ENCODE measurements at regions not wholly inside any gene's neighbourhood (a gene's known extent, or its start where the extent isn't known, plus 50 kb on each side); places are given as distances from the start of the nearest gene placed in this dataset.
A peak's percentile ranks its signal among the peaks of the same experiment; 100 is the strongest.
"Not testable (repeated sequence)": the region's sequence is repeated elsewhere in the genome, so short reads cannot be mapped to it uniquely, and the experiment has no call there.

DNA sequence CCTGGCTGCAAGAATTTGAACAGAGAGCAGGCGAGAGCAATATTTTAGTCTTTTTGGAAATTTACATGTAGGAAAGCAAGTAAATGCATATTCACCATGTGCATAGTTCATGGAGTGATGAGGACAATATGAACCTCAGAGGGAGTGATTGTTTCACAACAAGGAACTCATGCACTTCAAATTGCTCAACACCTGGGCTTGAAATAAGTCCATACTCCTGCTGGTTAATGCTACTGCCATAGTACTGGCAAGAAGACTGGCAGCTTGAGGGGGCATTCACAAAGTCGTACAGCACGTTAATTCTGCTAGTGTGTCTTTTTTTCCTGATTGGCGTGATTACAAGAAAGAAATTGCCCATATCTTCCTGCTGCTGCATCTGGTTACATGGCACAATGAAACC is 267.6 kb downstream of the PCDH17 start:
- no peaks in the 10 kb centered on the region for H3K27me3 ChIP-seq (ENCODE audit: insufficient read depth, low read length)
- H2AK5ac ChIP-seq (ENCODE audit: insufficient read length, low read length), result no peak overlapping the region
- no peak overlapping the region for H3K4me3 Mint-ChIP-seq
- no peak overlapping the region for H2BK12ac ChIP-seq (ENCODE audit: insufficient read length, low read depth, low read length)
- peak overlapping the region in 2 of 3 experiments; percentile 28 to 67; a peak in 2 of 7 replicates for H3K27ac Mint-ChIP-seq
- no CpG with 5 or more reads among the region's 4 CpGs for WGBS (ENCODE audit: extremely low coverage, insufficient read length, low lambda C conversion rate)
- H3K79me1 ChIP-seq (ENCODE audit: insufficient read depth, low read depth, low read length, poor library complexity, severe bottlenecking), result no peaks in the 10 kb centered on the region
- no peak overlapping the region for H3T11ph ChIP-seq (ENCODE audit: low read length)
- no peak overlapping the region for H3K27ac ChIP-seq (ENCODE audit: insufficient read length, low read depth, low read length)
- TF ChIP-seq, protein P1, sequence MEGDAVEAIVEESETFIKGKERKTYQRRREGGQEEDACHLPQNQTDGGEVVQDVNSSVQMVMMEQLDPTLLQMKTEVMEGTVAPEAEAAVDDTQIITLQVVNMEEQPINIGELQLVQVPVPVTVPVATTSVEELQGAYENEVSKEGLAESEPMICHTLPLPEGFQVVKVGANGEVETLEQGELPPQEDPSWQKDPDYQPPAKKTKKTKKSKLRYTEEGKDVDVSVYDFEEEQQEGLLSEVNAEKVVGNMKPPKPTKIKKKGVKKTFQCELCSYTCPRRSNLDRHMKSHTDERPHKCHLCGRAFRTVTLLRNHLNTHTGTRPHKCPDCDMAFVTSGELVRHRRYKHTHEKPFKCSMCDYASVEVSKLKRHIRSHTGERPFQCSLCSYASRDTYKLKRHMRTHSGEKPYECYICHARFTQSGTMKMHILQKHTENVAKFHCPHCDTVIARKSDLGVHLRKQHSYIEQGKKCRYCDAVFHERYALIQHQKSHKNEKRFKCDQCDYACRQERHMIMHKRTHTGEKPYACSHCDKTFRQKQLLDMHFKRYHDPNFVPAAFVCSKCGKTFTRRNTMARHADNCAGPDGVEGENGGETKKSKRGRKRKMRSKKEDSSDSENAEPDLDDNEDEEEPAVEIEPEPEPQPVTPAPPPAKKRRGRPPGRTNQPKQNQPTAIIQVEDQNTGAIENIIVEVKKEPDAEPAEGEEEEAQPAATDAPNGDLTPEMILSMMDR (conservative IDR thresholded peaks at IDR 0.05), result no peak
- H3K4me2 ChIP-seq (ENCODE audit: insufficient read depth, insufficient read length, low read length), result no peak overlapping the region
- H3K79me2 ChIP-seq (ENCODE audit: insufficient read depth, low read length), result no peaks in the 10 kb centered on the region
- no peak overlapping the region for H4K5ac ChIP-seq (ENCODE audit: insufficient read length, low read depth, low read length)
- DNase-seq, result no peak
- no peak overlapping the region for H2BK15ac ChIP-seq (ENCODE audit: low read depth, low read length)
- H3K36me3 Mint-ChIP-seq (ENCODE audit: insufficient read depth in 1 of 3, low read depth in 3 of 3), result peaks cover 10 to 15% (median 11%) of the 10 kb centered on the region in 3 experiments
- no peak overlapping the region for H2BK120ac ChIP-seq (ENCODE audit: low read depth, low read length, poor library complexity, severe bottlenecking)
- H3K4me1 ChIP-seq (ENCODE audit: insufficient read depth, low read length), result no peaks in the 10 kb centered on the region; the same call in 1 of the 2 replicates
- no peak overlapping the region for H4K8ac ChIP-seq (replicated peaks; ENCODE audit: insufficient read length, low read depth, low read length)
- no peak overlapping the region for H2AFZ ChIP-seq (ENCODE audit: low read length)
- no peak overlapping the region for H4K91ac ChIP-seq (ENCODE audit: insufficient read length, low read depth, low read length)
- no peak overlapping the region for H2BK20ac ChIP-seq (ENCODE audit: low read depth, low read length, poor library complexity, severe bottlenecking)
- no peak overlapping the region for H2BK5ac ChIP-seq (ENCODE audit: insufficient read length, low read length)
- H3K9ac ChIP-seq (ENCODE audit: extremely low read depth, insufficient read length, low read length), result no peak overlapping the region
- H3K9me3 Mint-ChIP-seq, result peaks cover 13% of the 10 kb centered on the region in 2 experiments
- H3K23ac ChIP-seq (ENCODE audit: insufficient read length, low read depth, low read length), result no peak overlapping the region
- H3K9me3 ChIP-seq (ENCODE audit: control insufficient read depth, low read depth, low read length), result no peaks in the 10 kb centered on the region
- no peaks in the 10 kb centered on the region for H3K23me2 ChIP-seq (ENCODE audit: insufficient read length, low read depth, low read length, poor library complexity, severe bottlenecking)
- H4K20me1 ChIP-seq (ENCODE audit: control insufficient read depth, insufficient read depth, insufficient read length), result no peaks in the 10 kb centered on the region
- no peak overlapping the region for H3K14ac ChIP-seq (ENCODE audit: insufficient read depth, low read length)
- H3K18ac ChIP-seq (ENCODE audit: insufficient read length, low read depth, low read length), result no peak overlapping the region
- peaks cover 8% of the 10 kb centered on the region in 2 experiments for H3K4me1 Mint-ChIP-seq
- no peak overlapping the region for H3K56ac ChIP-seq (ENCODE audit: insufficient read length, low read depth, low read length)
- H3K27me3 Mint-ChIP-seq (ENCODE audit: low read depth), result no peaks in the 10 kb centered on the region
- H3K4ac ChIP-seq (ENCODE audit: low read depth, low read length), result no peak overlapping the region

DNA sequence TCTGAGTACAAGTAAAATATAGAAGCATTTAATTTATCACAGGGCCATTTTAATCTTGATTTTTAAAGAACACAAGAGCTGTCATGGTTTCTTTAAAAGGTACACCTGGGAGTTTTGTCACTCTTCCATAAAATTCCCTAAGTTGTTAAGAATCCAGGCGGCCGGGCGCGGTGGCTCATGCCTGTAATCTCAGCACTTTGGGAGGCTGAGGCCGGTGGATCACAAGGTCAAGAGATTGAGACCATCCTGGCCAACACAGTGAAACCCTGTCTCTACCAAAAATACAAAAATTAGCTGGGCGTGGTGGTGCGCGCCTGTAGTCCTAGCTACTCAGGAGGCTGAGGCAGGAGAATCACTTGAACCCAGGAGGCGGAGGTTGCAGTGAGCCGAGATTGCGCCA is 278.3 kb downstream of the PCDH17 start:
- H3K27ac Mint-ChIP-seq; H3K79me2 ChIP-seq (ENCODE audit: insufficient read depth, low read length); H3K4me2 ChIP-seq (ENCODE audit: insufficient read depth, insufficient read length, low read length); H3K9me3 ChIP-seq (ENCODE audit: control insufficient read depth, low read depth, low read length); H3K14ac ChIP-seq (ENCODE audit: insufficient read depth, low read length); H3K79me1 ChIP-seq (ENCODE audit: insufficient read depth, low read depth, low read length, poor library complexity, severe bottlenecking); H4K91ac ChIP-seq (ENCODE audit: insufficient read length, low read depth, low read length); H2BK20ac ChIP-seq (ENCODE audit: low read depth, low read length, poor library complexity, severe bottlenecking); H3K27me3 Mint-ChIP-seq (ENCODE audit: low read depth); H3K9ac ChIP-seq (ENCODE audit: extremely low read depth, insufficient read length, low read length); H2AFZ ChIP-seq (ENCODE audit: low read length); H3K23ac ChIP-seq (ENCODE audit: insufficient read length, low read depth, low read length); H3T11ph ChIP-seq (ENCODE audit: low read length); H3K23me2 ChIP-seq (ENCODE audit: insufficient read length, low read depth, low read length, poor library complexity, severe bottlenecking); H2BK5ac ChIP-seq (ENCODE audit: insufficient read length, low read length); H3K27me3 ChIP-seq (ENCODE audit: insufficient read depth, low read length); H3K56ac ChIP-seq (ENCODE audit: insufficient read length, low read depth, low read length); H3K4ac ChIP-seq (ENCODE audit: low read depth, low read length); H3K18ac ChIP-seq (ENCODE audit: insufficient read length, low read depth, low read length); H4K5ac ChIP-seq (ENCODE audit: insufficient read length, low read depth, low read length); H2BK12ac ChIP-seq (ENCODE audit: insufficient read length, low read depth, low read length); DNase-seq; H2BK120ac ChIP-seq (ENCODE audit: low read depth, low read length, poor library complexity, severe bottlenecking); H3K4me3 Mint-ChIP-seq; H3K4me1 ChIP-seq (ENCODE audit: insufficient read depth, low read length); H3K4me1 Mint-ChIP-seq; H4K20me1 ChIP-seq (ENCODE audit: control insufficient read depth, insufficient read depth, insufficient read length); H3K27ac ChIP-seq (ENCODE audit: insufficient read length, low read depth, low read length); H2BK15ac ChIP-seq (ENCODE audit: low read depth, low read length); H4K8ac ChIP-seq (replicated peaks; ENCODE audit: insufficient read length, low read depth, low read length); H2AK5ac ChIP-seq (ENCODE audit: insufficient read length, low read length): not testable (repeated sequence)
- WGBS (ENCODE audit: extremely low coverage, insufficient read length, low lambda C conversion rate), result no CpG with 5 or more reads among the region's 11 CpGs
- Mint-ChIP-seq H3K9me3 (peaks cover 13 to 19% of the 10 kb centered on the region in 2 experiments), H3K36me3 (ENCODE audit: insufficient read depth in 1 of 3, low read depth in 3 of 3) (peaks cover 3 to 12% (median 7%) of the 10 kb centered on the region in 3 experiments; a peak in 5 of 7 replicates)
